ENCODE measurements at regions not wholly inside any gene's neighbourhood (a gene's known extent, or its start where the extent isn't known, plus 50 kb on each side); places are given as distances from the start of the nearest gene placed in this dataset.
"Not testable (repeated sequence)": the region's sequence is repeated elsewhere in the genome, so short reads cannot be mapped to it uniquely, and the experiment has no call there.

- no peak for DNase-seq (ENCODE audit: low read depth in 4 of 4, low spot score in 1 of 4)
Measured at GRCh38 chr2:58768715-58769080, 527.6 kb upstream of the FANCL start.

- no peak for DNase-seq (ENCODE audit: low read depth in 4 of 4, low spot score in 1 of 4)
Measured at GRCh38 chr2:58767828-58768714, 526.9 kb upstream of the FANCL start.

- DNase-seq (ENCODE audit: low read depth in 4 of 4, low spot score in 1 of 4) = no peak
Measured at GRCh38 chr2:58764338-58765104, 523.4 kb upstream of the FANCL start.

- DNase-seq (ENCODE audit: low read depth in 4 of 4, low spot score in 1 of 4) = no peak
Measured at GRCh38 chr2:58762176-58762781, 521.2 kb upstream of the FANCL start.

GRCh38 chr2:58757971-58758370 is 516.8 kb upstream of the FANCL start:
- no peak for DNase-seq (ENCODE audit: low read depth in 4 of 4, low spot score in 1 of 4)

GRCh38 chr2:58756336-58756735 is 515.2 kb upstream of the FANCL start:
- DNase-seq (ENCODE audit: low read depth in 4 of 4, low spot score in 1 of 4) = no peak

GRCh38 chr2:58752507-58752906 is 511.4 kb upstream of the FANCL start:
- DNase-seq (ENCODE audit: low read depth in 4 of 4, low spot score in 1 of 4) = not testable (repeated sequence)

- DNase-seq (ENCODE audit: low read depth in 4 of 4, low spot score in 1 of 4) = not testable (repeated sequence)
Measured at GRCh38 chr2:58751676-58752075, 510.6 kb upstream of the FANCL start.

- no peak for DNase-seq (ENCODE audit: low read depth in 4 of 4, low spot score in 1 of 4)
Measured at GRCh38 chr2:58749041-58749440, 507.9 kb upstream of the FANCL start.

GRCh38 chr2:58745334-58745733 is 504.2 kb upstream of the FANCL start:
- not testable (repeated sequence) for DNase-seq (ENCODE audit: low read depth in 4 of 4, low spot score in 1 of 4)

GRCh38 chr2:58740426-58740825 is 499.3 kb upstream of the FANCL start:
- no peak for DNase-seq (ENCODE audit: low read depth in 4 of 4, low spot score in 1 of 4)

GRCh38 chr2:58739033-58739432 is 497.9 kb upstream of the FANCL start:
- no peak for DNase-seq (ENCODE audit: low read depth in 4 of 4, low spot score in 1 of 4)

GRCh38 chr2:58734365-58734764 is 493.2 kb upstream of the FANCL start:
- no peak for DNase-seq (ENCODE audit: low read depth in 4 of 4, low spot score in 1 of 4)

- no peak for DNase-seq (ENCODE audit: low read depth in 4 of 4, low spot score in 1 of 4)
Measured at GRCh38 chr2:58732999-58733398, 491.9 kb upstream of the FANCL start.

GRCh38 chr2:58731488-58731869 is 490.4 kb upstream of the FANCL start:
- DNase-seq (ENCODE audit: low read depth in 4 of 4, low spot score in 1 of 4) = no peak

GRCh38 chr2:58730764-58731487 is 489.8 kb upstream of the FANCL start:
- DNase-seq (ENCODE audit: low read depth in 4 of 4, low spot score in 1 of 4) = no peak

- no peak for DNase-seq (ENCODE audit: low read depth in 4 of 4, low spot score in 1 of 4)
Measured at GRCh38 chr2:58727981-58728656, 487.0 kb upstream of the FANCL start.

GRCh38 chr2:58721912-58722591 is 480.9 kb upstream of the FANCL start:
- DNase-seq (ENCODE audit: low read depth in 4 of 4, low spot score in 1 of 4) = no peak

GRCh38 chr2:58720770-58721697 is 479.9 kb upstream of the FANCL start:
- DNase-seq (ENCODE audit: low read depth in 4 of 4, low spot score in 1 of 4) = no peak

All from stimulated activated CD4-positive, alpha-beta T cell treated with anti-CD3 and anti-CD28 coated beads, Interleukin-1b, Interleukin-23, amount 100 ng/mL, for 24 hours (primary cell).